ENCODE measurements at regions not wholly inside any gene's neighbourhood (a gene's known extent, or its start where the extent isn't known, plus 50 kb on each side); places are given as distances from the start of the nearest gene placed in this dataset.
"Not testable (repeated sequence)": the region's sequence is repeated elsewhere in the genome, so short reads cannot be mapped to it uniquely, and the experiment has no call there.

GRCh38 chr5:14948383-14948782 is 76.8 kb upstream of the ANKH start:
- intact Hi-C loops (cut with micrococcal nuclease) = loop anchor here (5.0 kb wide), 1 partner anchor 261 kb away; no protein-coding TSS in a partner anchor

- intact Hi-C loops (cut with micrococcal nuclease) = loop anchor here (1.0 to 5.0 kb wide), 3 partner anchors 56 to 260 kb away; no protein-coding TSS in a partner anchor
Measured at GRCh38 chr5:14946815-14947620, 75.4 kb upstream of the ANKH start.

GRCh38 chr5:14945450-14945849 is 73.9 kb upstream of the ANKH start:
- intact Hi-C loops (cut with micrococcal nuclease) = loop anchor here (5.0 kb wide), 1 partner anchor 258 kb away; no protein-coding TSS in a partner anchor

- intact Hi-C loops (cut with micrococcal nuclease) = loop anchor here (5.0 kb wide), 1 partner anchor 258 kb away; no protein-coding TSS in a partner anchor
Measured at GRCh38 chr5:14944996-14945395, 73.4 kb upstream of the ANKH start.

GRCh38 chr5:14944350-14944739 is 72.8 kb upstream of the ANKH start:
- intact Hi-C loops (cut with micrococcal nuclease) = no loop called here

GRCh38 chr5:14942212-14942611 is 70.6 kb upstream of the ANKH start:
- intact Hi-C loops (cut with micrococcal nuclease) = no loop called here

GRCh38 chr5:14937254-14937653 is 65.7 kb upstream of the ANKH start:
- intact Hi-C loops (cut with micrococcal nuclease) = no loop called here

GRCh38 chr5:14936588-14936987 is 65.0 kb upstream of the ANKH start:
- intact Hi-C loops (cut with micrococcal nuclease) = no loop called here

GRCh38 chr5:14935341-14935740 is 63.8 kb upstream of the ANKH start:
- intact Hi-C loops (cut with micrococcal nuclease) = no loop called here

GRCh38 chr5:14932902-14933469 is 61.4 kb upstream of the ANKH start:
- intact Hi-C loops (cut with micrococcal nuclease) = no loop called here

GRCh38 chr5:14930486-14930885 is 58.9 kb upstream of the ANKH start:
- intact Hi-C loops (cut with micrococcal nuclease) = no loop called here

- intact Hi-C loops (cut with micrococcal nuclease) = loop anchor here (5.0 kb wide), 1 partner anchor 57 kb away; the partner anchor contains the start of gene ANKH
Measured at GRCh38 chr5:14929293-14930065, 57.9 kb upstream of the ANKH start.

GRCh38 chr5:14928661-14929060 is 57.1 kb upstream of the ANKH start:
- intact Hi-C loops (cut with micrococcal nuclease) = loop anchor here (5.0 kb wide), 1 partner anchor 56 kb away; the partner anchor contains the start of gene ANKH

GRCh38 chr5:14925326-14925725 is 53.7 kb upstream of the ANKH start:
- intact Hi-C loops (cut with micrococcal nuclease) = loop anchor here (5.0 kb wide), 1 partner anchor 53 kb away; the partner anchor contains the start of gene ANKH

GRCh38 chr5:14922952-14923351 is 51.4 kb upstream of the ANKH start:
- intact Hi-C loops (cut with micrococcal nuclease) = not testable (repeated sequence)

- intact Hi-C loops (cut with micrococcal nuclease) = no loop called here
Measured at GRCh38 chr5:14922456-14922855, 50.9 kb upstream of the ANKH start.

All from T-helper 2 cell treated with Interferon-gamma antibody and Interleukin-4, amounts not matched to agents 100 ng/mL and 5 ng/mL, for 36 hours (primary cell).